ENCODE measurements at regions not wholly inside any gene's neighbourhood (a gene's known extent, or its start where the extent isn't known, plus 50 kb on each side); places are given as distances from the start of the nearest gene placed in this dataset.

- no peak for TF ChIP-seq CTCF (IDR thresholded peaks at IDR 0.05; ENCODE audit: insufficient read depth, low read length)
- no peak for TF ChIP-seq GABPA (IDR thresholded peaks at IDR 0.05; ENCODE audit: low read depth)
- TF ChIP-seq POLR2AphosphoS5 (IDR thresholded peaks at IDR 0.05; ENCODE audit: low read depth), result no peak
- no peak for TF ChIP-seq REST (IDR thresholded peaks at IDR 0.05; ENCODE audit: insufficient replicate concordance, low read depth)
Measured at GRCh38 chr10:4285121-4285520, 500.1 kb upstream of the KLF6 start.
